HG03039 (cell line): ENCODE measurements at regions not wholly inside any gene's neighbourhood (a gene's known extent, or its start where the extent isn't known, plus 50 kb on each side); places are given as distances from the start of the nearest gene placed in this dataset.

ENCODE experiments used
- ATAC-seq: cut with Tn5 transposase; IDR thresholded peaks from one replicate; pipeline ENCODE4 v1.9.1; 2021; ENCODE audit warnings: mild to moderate bottlenecking, moderate library complexity; ENCODE audit not compliant: unreplicated experiment

GRCh38 chr6:14933183-14933544 is 312.7 kb upstream of the JARID2 start:
- ATAC-seq, result no peak

GRCh38 chr6:14934013-14934412 is 311.9 kb upstream of the JARID2 start:
- no peak for ATAC-seq

GRCh38 chr6:14934844-14935243 is 311.0 kb upstream of the JARID2 start:
- no peak for ATAC-seq

DNA sequence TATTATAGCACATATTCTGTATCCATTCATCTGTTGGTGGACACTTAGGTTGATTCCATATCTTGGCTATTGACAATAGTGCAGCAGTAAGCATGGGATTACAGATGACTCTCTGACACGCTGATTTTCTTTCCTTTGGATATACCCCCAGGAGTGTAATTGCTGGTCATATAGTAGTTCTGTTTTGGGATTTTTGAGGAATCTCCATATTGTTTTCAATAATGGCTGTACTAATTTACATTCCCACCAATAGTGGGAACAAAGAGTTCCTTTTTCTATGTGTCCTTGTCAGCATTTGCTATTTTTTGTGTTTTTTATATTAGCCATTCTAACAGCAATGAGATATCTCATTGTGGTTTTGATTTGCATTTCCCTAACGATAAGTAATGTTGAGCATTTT is 309.0 kb upstream of the JARID2 start:
- ATAC-seq, result no peak

DNA sequence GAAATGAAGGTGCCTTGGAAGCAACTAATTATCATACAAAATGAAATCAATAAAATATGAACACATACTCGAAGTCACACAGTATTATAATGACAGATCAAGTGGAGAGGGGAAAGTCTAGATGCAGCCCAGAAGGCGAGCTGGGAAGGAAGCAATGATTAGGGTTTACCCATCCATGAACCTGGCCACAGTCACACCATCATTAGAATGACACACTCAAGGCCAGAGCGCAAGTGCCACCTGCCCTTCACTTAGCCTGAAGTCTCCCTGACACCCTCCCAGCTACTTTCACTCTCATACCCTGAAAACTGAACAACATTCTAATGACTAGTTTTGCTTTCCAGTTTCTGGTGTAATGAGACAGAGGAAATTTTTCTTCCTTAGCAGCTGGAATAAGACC is 302.8 kb upstream of the JARID2 start:
- ATAC-seq, result no peak

DNA sequence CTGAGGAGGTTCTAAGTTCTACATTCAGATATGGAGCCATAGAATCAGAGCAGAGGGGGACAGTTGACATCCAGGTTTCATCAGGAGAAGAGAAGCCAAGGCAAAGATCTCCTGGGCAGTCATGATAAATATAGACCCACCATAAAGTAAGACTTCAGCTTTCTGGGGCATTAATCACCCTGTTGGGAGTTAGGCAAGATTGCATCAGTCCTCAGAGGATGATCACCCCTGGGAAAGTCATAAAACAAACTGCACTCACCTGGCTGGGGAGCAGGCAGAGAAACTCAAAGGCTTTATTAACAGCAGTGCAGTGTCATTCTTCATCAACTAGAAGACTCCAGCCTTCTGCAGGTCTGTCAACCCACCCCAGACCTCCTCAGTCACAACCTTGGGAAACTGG is 301.3 kb upstream of the JARID2 start:
- no peak for ATAC-seq

DNA sequence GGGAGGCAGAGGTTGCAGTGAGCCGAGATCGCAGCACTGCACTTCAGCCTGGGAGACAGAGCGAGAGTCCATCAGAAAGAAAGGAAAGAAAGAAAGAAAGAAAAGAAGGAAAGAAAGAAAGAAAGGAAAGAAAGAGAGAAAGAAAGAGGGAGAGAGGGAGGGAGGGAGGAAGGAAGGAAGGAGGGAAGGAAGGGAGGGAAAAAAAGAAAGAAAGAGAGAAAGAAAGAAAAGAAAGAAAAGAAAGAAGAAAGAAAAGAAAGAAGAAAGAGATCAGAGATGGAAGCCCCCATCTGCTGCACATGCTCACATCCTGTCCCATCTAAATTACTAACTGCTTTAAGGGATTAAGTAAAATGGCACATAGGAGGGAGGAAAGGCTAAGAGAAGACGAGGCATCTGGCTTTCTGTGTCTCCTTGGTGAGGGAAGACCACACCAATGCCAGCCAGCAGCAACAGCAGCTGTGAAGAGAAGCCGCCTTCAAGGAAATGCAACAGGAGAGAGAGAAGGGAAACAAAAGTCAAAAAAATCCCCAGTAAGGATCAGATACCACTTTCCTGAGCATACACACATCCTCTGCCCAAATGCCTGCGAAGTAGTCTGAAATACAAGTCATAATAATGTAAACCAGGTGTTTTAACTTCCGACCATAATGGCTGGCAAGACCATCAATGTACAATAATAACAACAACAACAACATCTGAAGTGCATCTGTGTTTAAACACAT is 300.2 kb upstream of the JARID2 start:
- no peak for ATAC-seq

DNA sequence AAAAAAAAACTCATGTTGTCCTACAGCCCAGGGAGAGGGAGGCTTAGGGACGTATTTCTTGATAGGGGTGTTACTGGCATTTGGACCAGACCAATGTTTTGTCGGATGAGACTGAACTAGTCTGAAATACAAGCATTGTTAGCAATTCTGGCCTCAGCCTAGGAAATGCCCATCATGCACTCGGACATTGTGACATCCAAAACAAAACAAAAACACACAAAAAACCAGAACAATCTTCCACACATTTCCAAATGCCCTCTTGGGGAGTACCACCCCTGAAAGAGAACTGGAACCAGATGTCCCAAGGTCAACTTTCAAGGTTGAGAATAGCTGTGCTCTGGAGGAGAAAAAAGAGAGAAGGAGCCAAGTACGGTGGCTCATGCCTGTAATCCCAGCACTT is 299.1 kb upstream of the JARID2 start:
- no peak for ATAC-seq

GRCh38 chr6:14948586-14949245 is 297.2 kb upstream of the JARID2 start:
- no peak for ATAC-seq

- ATAC-seq, result no peak
These were observed 295.5 kb upstream of the JARID2 start for GRCh38 chr6:14950103-14950969.

DNA sequence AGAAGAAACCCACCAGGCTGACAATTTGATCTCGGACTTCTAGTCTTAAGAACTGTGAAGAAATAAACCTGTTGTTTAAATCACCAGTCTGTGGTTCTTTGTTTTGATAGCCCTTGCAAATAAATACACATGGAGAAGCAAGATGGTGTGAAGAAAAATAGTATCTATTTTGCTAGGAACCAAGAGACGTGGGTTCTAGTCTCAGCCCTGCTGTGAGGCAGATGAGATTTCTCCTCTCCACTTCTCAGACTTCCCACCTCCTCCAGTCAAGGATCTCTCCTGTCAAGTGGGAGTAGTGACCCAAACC is 294.9 kb upstream of the JARID2 start:
- ATAC-seq, result no peak

GRCh38 chr6:14951704-14952103 is 294.2 kb upstream of the JARID2 start:
- no peak for ATAC-seq

DNA sequence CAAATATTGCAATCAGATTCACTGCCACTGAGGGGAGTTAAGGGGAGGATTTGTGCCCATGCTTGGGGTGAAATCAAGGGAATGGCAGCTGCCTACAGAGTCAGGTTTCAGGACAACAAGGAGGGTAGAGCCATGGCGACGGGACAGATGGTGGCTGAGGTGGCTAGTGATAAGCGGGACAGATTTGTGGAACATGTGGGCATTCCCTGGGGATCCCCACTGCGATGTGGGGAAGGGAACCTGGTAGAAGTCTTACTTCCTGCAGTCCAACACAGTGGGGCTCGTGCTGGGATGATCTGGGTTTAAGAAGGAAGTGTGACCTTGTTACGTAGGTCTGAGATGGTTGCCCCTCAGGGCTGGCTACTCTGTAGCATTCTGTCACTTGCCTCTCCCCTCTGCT is 292.0 kb upstream of the JARID2 start:
- ATAC-seq, result no peak

DNA sequence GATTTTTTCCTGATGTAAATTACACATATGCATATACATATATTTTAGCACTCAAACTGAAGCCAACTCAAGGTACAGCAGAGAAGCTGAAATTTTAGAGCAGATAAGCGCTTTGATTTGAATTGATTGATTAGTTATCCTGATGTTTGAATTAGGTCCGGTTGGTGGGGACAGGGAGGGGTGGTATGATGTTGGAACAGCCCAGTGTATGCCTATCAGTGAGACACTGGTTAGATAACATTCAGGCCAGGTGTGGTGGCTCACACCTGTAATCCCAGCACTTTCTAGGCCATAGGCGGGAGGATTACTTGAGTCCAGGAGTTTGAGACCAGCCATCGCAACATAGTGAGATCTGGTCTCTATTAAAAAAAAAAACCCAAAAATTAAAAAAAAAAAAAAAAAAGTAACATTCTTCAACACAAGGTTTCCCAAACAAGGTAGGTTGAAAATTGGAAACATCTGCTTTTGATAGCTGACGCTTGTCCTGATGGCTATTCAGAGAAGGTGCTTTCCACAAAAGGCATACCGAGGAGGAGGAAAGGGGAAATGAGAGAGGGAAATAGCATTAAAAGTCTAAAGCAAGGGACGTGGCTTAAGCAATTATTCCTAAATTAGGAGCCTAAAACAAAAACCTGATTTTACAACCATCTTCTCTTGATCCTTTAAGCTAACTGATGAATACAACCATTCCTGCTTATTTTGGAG is 288.4 kb upstream of the JARID2 start:
- no peak for ATAC-seq

- no peak for ATAC-seq
These were observed 286.5 kb upstream of the JARID2 start for GRCh38 chr6:14959324-14959885.

GRCh38 chr6:14964556-14965270 is 281.2 kb upstream of the JARID2 start:
- no peak for ATAC-seq

GRCh38 chr6:14965424-14966075 is 280.3 kb upstream of the JARID2 start:
- no peak for ATAC-seq

DNA sequence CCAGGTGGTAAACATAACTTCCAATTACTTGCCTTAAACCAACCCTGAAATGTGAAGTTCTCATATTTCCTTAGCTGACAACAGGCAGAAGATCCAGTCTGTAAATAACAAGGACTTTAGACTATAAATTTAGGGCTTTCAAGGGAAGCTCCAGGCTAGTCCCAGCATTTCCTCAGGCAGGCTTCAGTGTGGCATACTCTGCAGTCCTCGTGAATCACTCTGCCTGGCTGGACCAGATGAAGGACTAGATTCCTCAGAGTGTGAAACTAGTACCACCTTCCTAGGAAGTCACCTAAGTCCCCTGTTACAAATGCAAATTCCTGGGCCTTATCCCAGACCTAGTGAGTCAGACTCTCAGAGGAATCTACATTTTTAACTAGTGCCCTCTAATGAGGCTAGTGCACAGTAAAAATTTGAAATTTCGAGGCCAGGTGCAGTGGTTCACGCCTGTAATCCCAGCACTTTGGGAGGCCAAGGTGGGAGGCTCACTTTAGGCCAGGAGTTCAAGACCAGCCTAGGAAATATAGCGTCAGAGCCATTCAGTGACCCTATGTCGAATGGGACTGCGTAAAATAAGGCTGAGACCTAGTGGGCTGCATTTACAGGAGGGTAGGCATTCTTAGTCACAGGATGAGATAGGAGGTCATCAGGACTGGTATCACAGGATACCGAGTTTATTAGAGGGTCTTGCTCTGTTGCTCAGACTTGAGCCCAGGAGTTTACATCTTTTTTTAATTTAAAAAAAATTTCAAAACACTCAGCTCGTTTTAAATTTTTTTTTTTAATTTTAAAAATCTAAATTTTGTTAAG is 279.6 kb upstream of the JARID2 start:
- no peak for ATAC-seq
